ENCODE measurements at regions not wholly inside any gene's neighbourhood (a gene's known extent, or its start where the extent isn't known, plus 50 kb on each side); places are given as distances from the start of the nearest gene placed in this dataset.

GRCh38 chr10:124318811-124319210, 99.9 kb downstream of the OAT start:
- no peaks in the 10 kb centered on the region for H3K27me3 Mint-ChIP-seq (ENCODE audit: unreplicated experiment)
- H3K36me3 Mint-ChIP-seq (ENCODE audit: unreplicated experiment) = no peaks in the 10 kb centered on the region
- no peak for TF ChIP-seq CTCF (IDR thresholded peaks at IDR 0.05; ENCODE audit: partially characterized antibody, unreplicated experiment)
- H3K27ac Mint-ChIP-seq (ENCODE audit: unreplicated experiment) = no peak overlapping the region
- peaks cover 3% of the 10 kb centered on the region for H3K4me1 Mint-ChIP-seq (ENCODE audit: low read depth, unreplicated experiment)
- DNase-seq = no peak
- H3K9me3 Mint-ChIP-seq (ENCODE audit: unreplicated experiment) = peaks cover 4% of the 10 kb centered on the region
- no peak overlapping the region for H3K4me3 Mint-ChIP-seq (ENCODE audit: unreplicated experiment)

- Mint-ChIP-seq H3K27me3 (ENCODE audit: unreplicated experiment) (no peaks in the 10 kb centered on the region), H3K4me3 (ENCODE audit: unreplicated experiment) (no peak overlapping the region), H3K9me3 (ENCODE audit: unreplicated experiment) (peaks cover 4% of the 10 kb centered on the region), H3K27ac (ENCODE audit: unreplicated experiment) (no peak overlapping the region), H3K36me3 (ENCODE audit: unreplicated experiment) (no peaks in the 10 kb centered on the region), H3K4me1 (ENCODE audit: low read depth, unreplicated experiment) (peaks cover 3% of the 10 kb centered on the region)
- TF ChIP-seq CTCF (IDR thresholded peaks at IDR 0.05; ENCODE audit: partially characterized antibody, unreplicated experiment) = no peak
- DNase-seq = no peak
These were observed 100.6 kb downstream of the OAT start for GRCh38 chr10:124318076-124318475.

- no peaks in the 10 kb centered on the region for H3K4me1 Mint-ChIP-seq (ENCODE audit: low read depth, unreplicated experiment)
- H3K36me3 Mint-ChIP-seq (ENCODE audit: unreplicated experiment) = no peaks in the 10 kb centered on the region
- no peak for TF ChIP-seq CTCF (IDR thresholded peaks at IDR 0.05; ENCODE audit: partially characterized antibody, unreplicated experiment)
- H3K4me3 Mint-ChIP-seq (ENCODE audit: unreplicated experiment) = no peak overlapping the region
- no peaks in the 10 kb centered on the region for H3K9me3 Mint-ChIP-seq (ENCODE audit: unreplicated experiment)
- no peaks in the 10 kb centered on the region for H3K27me3 Mint-ChIP-seq (ENCODE audit: unreplicated experiment)
- no peak overlapping the region for H3K27ac Mint-ChIP-seq (ENCODE audit: unreplicated experiment)
- no peak for DNase-seq
These were observed 102.4 kb downstream of the OAT start for GRCh38 chr10:124316326-124316725.

GRCh38 chr10:124315591-124316270, 103.0 kb downstream of the OAT start:
- DNase-seq = no peak
- TF ChIP-seq CTCF (IDR thresholded peaks at IDR 0.05; ENCODE audit: partially characterized antibody, unreplicated experiment) = no peak
- Mint-ChIP-seq H3K9me3 (ENCODE audit: unreplicated experiment) (no peaks in the 10 kb centered on the region), H3K4me1 (ENCODE audit: low read depth, unreplicated experiment) (no peaks in the 10 kb centered on the region), H3K27ac (ENCODE audit: unreplicated experiment) (no peak overlapping the region), H3K36me3 (ENCODE audit: unreplicated experiment) (no peaks in the 10 kb centered on the region), H3K4me3 (ENCODE audit: unreplicated experiment) (no peak overlapping the region), H3K27me3 (ENCODE audit: unreplicated experiment) (no peaks in the 10 kb centered on the region)

- no peak overlapping the region for H3K4me3 Mint-ChIP-seq (ENCODE audit: unreplicated experiment)
- no peak for TF ChIP-seq CTCF (IDR thresholded peaks at IDR 0.05; ENCODE audit: partially characterized antibody, unreplicated experiment)
- no peaks in the 10 kb centered on the region for H3K9me3 Mint-ChIP-seq (ENCODE audit: unreplicated experiment)
- H3K36me3 Mint-ChIP-seq (ENCODE audit: unreplicated experiment) = no peaks in the 10 kb centered on the region
- no peaks in the 10 kb centered on the region for H3K27me3 Mint-ChIP-seq (ENCODE audit: unreplicated experiment)
- no peak for DNase-seq
- H3K27ac Mint-ChIP-seq (ENCODE audit: unreplicated experiment) = no peak overlapping the region
- no peaks in the 10 kb centered on the region for H3K4me1 Mint-ChIP-seq (ENCODE audit: low read depth, unreplicated experiment)
These were observed 105.3 kb downstream of the OAT start for GRCh38 chr10:124313374-124313773.
